ENCODE measurements at regions not wholly inside any gene's neighbourhood (a gene's known extent, or its start where the extent isn't known, plus 50 kb on each side); places are given as distances from the start of the nearest gene placed in this dataset.
A peak's percentile ranks its signal among the peaks of the same experiment; 100 is the strongest.

DNA sequence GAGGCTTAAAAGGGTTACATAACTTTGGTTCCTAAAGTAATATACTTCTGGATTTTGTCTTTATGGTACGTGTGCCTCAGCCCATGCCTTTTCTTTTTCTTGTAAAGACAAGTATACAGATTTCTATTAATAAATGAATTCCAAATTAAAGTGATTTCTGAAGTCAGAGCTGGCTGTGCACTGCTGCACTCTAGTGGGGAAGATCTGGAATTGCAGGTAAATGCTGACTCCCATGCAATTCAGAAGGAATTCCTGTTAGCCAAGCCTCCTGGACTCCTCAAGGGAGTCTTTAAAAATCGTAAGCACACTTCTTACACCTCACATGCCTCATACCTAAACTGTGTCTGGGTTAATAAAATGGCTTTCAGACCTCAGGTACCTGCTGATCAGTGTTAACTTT is 118.4 kb upstream of the SLC7A1 start:
- peak; percentile 4 for DNase-seq

DNA sequence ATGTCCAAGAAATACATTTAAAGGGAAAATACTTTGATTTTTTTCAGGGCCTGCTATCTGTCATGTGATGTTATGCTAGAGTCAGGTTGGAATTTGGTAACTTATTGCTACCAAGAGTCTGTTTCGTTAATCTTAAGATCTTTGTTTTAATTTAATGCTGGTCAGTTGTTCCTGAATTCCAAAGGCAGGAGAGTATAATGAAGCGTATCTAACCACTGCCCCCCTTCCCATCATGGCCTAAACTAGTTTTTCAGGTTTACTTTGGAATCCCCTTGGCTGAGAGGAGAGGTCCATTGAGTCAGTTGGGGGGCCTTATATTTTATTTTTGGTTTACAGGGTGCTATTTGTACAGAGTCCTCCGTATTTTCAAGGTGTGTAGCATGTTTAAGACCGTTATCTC is 116.3 kb upstream of the SLC7A1 start:
- no peak for DNase-seq

DNA sequence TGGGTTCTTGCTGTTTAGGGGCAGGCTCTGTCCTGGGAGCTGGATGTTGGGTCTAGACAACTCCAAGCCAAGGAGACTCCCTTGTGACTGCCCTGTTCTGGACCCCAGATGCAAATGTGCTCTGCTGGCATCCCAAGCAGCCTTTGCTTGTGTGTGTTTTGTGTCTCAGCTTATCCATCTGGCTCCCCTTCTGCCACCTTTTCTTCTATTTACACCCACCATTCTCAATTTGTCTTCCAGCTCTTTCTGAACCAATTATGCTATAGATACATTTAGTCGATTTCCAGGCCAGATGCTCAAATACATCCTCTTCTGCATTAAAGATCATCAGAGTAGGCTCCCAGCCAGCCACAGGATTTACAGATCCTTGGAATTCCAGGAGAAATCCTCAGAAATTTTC is 115.0 kb upstream of the SLC7A1 start:
- no peak for DNase-seq

DNA sequence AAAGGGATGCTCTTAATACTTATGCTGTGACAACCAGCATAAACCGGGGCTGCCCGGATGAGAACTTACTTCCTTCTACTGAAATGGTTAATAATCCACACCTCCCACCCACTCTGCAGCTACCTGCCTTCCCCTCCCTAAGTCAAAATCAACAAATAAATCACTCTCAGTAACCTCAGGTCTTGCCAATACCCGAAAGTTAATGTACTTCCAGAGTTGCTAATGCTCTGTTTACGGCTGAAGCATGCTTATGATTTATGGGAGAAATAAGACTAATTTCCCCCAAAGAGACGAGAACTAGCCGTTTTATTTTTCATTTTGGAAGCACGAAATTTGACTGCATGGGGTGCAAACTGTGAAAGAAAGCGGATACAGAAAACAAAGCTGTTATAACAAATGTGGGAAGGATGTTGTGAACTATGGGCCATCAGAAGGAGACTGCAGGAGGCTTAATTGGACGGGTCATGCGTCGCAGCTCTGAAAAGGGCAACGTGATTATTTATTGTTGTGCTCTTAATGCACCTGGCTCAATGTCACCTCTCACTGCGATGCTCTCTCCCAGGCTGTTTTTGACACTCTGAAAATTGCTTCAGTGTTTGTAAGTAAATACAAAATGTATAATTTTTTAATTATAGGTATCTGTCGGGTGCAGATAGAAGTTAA is 114.0 kb upstream of the SLC7A1 start:
- no peak for DNase-seq

DNA sequence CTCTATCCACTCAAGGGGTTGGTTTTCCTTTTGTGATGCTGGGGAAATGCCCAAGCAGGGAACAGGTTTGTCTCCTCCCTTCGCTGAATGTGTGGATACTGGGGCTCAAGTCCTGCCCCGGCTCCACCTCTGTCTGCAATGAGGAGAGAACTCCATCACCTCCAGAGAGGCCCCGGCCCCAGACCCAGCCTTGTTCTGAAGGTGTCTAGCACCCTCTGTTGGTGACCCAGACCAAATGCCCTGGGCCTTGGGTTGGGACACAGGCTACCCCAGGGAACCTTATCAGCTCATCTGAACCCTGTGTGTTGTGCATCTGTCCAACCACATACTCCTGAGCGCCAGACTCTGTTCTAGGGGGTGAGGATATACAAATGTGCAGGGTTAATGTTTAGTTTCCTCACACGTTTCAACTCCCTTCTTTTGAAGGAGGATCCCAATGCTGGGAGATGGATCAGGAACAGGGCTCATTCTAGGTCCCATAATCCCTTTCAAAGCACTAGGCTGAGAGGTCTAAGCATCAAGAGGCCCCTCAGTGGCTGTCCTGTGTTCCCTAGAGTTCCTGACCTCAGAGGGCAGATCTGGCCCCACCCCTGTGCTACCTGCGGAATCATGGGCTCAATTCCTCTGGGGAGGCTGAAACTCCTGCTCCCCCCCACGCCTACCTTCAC is 112.5 kb upstream of the SLC7A1 start:
- peak; percentile 28 for DNase-seq

DNA sequence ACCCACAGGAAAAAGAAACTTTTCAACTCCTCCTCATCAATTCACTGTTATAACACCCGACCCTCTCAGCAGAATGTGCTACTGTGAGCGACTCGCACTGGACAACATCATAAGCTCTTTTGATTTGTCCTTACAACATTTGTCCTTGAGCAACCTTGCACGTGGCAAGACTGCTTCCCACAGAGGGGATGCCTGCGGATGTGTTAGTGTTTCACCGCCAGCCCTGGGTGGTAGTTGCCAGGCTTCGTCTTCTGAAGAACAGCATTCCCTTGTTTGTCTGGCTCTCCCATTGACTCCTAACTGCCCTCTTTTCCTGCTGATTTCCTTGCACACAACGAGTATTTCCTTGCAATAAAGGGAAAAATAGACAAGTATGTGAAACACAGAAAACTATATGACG is 111.4 kb upstream of the SLC7A1 start:
- no peak for DNase-seq

DNA sequence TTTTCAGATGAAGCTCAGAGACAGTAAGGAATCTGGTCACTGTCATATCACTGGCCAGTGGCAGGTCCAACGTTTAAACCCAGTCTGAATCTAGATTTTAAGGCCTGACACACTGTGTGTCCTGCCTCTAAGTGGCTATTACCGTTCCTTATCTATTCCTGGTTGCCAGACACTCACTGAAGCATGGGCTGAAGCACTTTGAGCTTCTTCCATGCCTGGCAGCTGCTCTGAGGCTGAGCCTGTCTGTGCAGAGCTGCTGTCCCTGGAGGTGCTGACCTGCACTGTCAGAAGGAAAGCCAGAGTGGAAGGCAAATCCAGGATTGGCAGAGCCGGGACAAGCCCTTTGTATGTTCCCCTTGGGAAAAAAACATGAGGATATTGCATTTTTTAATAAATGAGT is 109.2 kb upstream of the SLC7A1 start:
- no peak for DNase-seq

DNA sequence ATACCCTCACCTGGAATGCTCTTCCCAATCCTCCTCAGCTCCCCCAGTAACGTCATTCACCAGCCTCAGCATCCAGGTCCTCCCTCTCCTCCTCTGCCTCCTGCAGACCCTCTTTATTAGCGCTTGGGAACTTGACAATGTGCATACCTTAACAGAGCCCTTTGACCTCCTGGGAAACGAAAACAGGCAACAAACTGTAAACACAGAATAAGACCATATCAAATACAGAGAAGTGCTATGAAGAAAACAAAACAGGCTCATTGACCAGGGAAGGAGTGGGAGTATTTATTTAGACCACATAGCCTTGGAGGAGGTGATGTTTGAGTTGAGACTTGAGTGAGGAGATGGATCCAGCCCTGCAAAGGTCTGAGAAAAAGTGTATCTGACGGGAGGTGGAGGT is 107.9 kb upstream of the SLC7A1 start:
- DNase-seq = no peak

DNA sequence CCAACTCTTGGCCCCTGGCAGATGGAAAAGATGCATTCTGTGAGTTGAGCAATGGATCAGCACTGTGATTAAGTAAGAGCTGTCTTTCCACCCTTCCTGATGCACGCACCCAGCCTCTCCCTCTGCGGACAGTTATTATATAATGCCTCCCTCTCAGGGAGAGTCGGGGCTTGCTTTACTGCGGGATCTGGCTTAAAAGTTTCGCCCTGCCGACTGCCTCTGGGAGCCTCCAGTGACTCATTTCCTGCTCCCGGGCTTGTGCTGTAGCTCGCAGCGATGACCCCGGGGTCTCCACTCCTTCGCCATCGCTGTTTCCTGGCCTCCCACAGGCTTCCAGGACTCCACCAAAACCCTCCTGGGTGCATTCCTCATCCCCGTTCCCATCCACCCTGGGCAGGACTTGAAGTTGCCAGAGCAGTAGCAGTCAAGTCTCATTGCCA is 107.4 kb upstream of the SLC7A1 start:
- no peak for DNase-seq

DNA sequence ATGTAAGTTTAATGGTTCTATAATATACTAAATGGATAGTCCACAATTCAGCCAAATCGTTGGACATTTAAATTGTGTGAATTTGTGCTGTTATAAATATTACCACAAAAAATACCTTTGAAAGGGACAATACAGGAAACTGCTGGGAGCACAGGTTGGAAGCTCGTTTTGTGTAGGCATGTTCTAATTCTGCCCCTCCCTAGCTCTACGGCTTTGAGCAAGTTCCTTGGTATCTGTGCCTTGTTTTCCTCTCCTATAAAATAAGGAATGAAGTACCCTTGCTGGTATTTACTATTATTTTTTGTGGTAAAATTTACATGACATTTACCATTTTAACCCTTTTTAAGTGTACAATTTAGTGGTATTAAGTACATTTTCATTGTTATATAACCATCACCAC is 102.6 kb upstream of the SLC7A1 start:
- DNase-seq = no peak

DNA sequence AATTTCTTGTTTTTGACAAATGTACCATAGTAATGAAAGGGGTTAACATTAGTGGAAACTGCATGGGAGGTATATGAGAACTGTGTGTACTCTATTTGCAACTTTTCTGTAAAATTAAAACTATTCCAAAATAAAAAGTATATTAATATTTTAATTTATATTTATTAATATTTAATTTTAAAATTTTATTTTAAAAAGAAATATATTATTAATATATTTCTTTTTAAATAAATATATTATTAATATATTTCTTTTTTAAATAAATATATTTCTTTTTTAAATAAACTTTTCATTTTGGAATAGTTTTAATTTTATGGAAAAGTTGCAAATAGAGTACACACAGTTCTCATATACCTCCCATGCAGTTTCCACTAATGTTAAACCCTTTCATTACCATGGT is 101.1 kb upstream of the SLC7A1 start:
- no peak for DNase-seq

DNA sequence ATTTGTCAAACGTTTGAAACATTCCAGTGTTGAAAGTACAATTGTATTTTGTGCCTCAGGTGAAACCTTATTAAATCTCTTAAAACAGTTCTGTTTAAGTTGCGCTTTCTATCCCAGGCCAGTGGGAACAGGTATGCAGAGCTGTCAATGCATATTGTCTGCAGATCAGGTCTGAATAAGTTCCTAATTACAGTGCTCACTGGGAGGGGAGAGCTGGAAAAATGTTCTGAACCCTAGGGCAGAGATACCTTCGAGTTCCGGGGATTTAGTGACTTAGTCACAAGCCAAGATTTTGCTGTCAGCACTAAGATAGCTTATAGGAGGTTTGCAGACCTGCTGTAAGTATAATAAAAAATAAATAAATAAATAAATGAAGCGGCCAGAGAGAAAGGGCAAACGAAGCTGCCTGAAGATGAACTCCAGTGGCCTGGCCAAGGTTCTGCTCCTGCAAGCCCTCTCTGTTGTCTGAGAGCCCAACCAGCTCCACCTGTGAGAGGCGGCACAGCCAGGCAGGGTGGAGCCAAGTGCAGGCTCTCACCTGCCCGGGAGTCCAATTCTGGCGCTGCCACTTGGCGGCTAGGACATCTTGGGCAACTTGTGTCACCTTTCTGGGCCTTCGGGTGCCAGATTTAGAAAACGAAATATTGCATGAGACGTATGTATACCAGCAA is 97.9 kb upstream of the SLC7A1 start:
- DNase-seq = no peak

DNA sequence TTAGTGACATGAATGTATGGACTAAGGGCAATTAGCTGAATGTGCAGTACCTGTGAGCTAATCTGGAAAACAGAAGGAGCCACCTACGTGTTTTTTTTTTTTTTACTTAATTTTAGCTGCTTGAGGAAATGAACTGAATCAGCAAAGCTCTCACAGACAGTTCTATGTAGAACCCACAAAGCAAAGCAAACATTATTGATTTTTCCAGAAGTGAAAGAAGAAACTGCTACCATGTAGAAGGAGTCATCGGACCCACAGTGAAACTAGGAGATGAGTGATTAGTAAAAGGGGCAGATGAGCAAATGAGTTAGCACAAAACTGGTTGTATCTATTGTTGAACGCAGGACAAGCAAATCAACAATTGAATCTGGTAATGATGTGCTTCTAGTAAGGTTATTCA is 94.1 kb upstream of the SLC7A1 start:
- no peak for DNase-seq

DNA sequence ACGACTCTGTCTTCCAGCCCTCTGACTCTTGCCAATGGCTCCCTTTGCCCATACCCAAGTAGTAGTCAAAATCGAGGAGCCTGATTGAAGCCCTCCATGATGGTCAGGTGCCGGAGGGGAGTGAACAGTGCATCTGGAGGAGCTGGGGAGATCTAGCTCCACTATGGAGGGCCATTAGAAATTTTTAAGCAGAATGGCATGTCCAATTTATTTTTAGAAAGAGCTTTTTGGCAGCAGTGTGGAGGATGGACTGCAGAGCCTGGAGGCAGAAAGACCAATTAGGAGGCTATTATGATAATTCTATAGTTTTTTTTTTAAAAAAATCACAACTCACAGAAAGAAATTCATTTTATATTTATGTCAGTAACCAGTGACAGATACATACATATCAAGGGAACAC is 92.7 kb upstream of the SLC7A1 start:
- no peak for DNase-seq

DNA sequence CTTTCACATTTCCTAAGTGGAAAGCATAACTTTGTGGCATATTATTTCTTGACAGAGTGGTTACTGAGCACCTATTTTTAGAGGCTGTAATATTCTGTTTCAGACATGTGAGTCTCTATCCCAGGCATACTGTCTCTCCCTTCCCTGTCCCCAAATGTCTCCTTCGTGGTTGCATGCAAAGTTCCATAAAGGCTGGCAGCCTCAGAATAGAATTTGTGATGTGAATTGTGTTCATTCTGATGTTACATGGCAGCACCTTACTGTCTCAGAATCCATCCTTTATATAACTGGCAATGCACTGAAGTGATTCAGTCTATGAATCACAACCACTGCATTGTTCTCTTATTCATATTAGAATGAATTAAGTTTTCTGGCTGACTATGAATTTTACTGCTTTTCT is 89.0 kb upstream of the SLC7A1 start:
- no peak for DNase-seq

DNA sequence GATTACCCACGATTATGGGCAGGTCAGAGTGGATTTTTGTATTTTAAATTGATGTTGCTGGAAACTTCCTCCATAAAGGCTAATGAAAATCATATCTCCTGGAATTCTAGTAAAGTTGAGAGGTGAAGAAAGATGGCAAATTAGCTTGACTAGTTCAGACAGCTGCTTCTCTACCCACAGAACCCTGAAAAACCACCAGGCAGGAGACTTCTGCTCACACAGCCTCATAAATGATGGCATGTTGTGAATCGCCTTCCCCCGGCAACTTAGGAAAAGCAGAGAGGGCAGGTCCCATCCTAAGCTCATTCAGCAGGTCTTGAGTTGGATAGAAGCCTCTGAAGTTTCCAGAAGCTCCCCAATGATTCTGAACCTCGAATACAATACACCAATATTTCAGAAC is 87.6 kb upstream of the SLC7A1 start:
- DNase-seq = no peak

DNA sequence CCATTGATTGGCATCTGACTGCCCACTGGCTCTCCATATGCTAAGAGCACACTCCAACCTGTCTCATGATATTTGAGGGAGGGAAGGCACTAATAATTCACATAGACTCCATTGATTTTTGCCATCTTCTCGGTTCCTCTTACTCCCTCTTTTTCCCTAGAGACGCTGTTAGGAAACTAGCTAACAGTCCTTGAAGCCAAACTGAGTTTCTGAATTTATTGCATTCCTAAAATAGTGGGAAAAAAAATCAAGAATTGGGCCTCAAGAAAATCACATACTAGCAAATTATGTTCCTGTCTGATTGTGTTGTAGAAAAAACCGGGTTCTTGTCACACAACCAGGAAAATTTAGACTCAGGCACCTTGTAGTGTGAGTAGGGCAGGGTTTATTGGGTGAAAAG is 86.4 kb upstream of the SLC7A1 start:
- DNase-seq = no peak

DNA sequence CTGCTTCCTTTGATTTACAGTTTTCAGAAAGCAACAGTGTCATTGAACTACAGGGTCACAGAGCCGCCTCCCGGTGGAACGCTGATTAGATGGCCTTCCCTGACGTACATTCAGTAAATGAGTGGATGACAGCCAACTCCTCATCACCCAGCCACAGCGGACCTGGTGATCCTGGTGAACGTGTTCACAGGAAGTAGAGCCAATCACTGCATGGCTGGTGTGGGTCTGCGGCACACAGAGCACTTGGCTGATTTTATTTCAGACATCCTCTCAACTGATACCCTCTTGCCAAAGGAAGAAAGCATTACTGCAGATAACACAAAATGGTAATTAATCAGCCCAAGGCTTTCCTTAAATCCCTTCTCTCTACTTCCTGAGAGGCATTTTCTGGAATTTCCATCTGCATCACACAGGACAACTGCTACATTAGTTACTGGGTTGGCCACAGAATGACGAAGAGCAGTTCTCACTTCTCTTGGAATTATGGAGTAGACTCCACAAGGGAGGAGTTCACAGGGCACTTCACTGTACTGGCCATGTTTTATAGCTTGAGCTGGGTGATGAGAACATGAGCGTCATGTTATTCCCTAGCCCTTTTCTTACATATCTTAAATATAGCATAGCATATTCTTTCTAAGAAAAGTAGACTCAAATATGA is 84.0 kb upstream of the SLC7A1 start:
- no peak for DNase-seq

DNA sequence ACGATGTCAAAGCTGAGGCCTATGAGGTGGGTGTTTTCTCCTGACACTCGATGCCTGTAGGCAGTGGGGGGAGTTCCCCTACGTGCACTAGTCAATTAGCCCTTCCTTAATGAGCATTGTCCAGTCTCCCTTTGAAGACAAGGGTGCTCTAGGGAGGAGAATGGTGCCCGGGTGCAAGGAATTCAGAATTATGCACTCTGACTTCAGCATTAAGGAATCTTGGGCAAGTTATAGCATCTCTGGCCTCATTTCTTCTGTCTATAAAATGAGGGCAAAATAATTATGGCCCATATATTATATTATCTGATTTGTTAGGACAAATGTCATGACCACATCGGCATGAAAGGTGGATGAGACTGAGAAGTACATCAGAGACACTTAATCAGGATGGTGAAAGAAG is 82.1 kb upstream of the SLC7A1 start:
- no peak for DNase-seq

DNA sequence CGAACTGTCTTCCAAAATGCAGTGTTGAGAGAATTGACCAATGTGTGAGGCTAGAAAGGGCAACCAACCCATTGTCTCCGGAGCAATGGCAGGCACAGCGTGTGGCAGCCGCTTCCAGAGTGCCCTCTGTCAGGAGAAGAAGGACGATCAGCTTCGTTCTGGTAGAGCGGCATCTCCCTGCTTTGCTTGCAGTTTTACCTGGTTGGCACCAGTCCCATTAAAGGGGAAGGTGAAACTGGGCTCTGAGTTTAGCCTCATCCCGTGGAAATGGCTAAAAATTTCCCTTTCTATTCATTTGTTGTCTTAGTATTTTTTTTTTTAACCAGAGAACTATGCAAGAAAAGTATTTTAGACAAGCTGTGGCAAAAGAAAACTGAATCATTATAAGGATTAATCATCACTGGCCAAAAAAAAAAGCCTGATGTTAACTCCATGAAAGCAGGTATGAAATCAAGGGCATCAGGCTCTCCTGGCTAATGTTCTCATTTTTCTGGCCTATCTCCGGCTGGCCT is 81.5 kb upstream of the SLC7A1 start:
- DNase-seq = no peak

DNA sequence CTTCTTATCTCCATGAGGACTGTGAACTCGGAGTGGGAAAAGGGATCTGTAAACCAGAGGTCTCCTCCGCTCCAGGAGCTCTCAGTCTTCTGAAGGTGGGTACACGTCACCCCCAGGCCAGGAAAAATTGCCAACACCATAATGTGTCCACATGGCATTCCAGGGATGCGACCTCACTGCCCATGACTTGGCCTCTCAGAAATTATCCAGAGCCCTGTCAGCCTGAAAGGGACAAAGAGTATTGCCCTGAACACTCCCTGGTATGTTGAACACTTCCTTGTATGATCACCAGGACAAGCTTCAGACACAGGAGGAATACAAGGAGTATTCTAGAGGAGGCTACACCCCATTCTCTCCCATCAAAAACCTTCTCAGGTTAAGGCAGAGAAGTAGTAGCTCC is 81.0 kb upstream of the SLC7A1 start:
- DNase-seq = no peak

DNA sequence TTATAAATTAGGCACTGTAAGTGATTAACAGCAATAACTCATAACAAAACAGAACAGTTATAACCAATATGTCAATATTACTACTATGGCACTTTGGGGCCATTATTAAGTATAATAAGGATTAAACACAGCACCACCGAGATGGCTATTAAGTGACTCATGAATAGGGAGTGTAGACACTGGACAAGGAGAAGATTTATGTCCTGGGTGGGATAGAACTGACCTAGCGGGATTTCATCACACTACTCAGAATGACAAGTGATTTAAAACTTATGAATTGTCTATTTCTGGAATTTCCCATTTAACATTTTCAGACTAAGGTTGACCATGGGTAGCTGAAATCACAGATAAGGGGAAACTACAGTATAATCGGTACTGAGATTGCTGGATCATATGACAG is 79.0 kb upstream of the SLC7A1 start:
- DNase-seq = no peak

DNA sequence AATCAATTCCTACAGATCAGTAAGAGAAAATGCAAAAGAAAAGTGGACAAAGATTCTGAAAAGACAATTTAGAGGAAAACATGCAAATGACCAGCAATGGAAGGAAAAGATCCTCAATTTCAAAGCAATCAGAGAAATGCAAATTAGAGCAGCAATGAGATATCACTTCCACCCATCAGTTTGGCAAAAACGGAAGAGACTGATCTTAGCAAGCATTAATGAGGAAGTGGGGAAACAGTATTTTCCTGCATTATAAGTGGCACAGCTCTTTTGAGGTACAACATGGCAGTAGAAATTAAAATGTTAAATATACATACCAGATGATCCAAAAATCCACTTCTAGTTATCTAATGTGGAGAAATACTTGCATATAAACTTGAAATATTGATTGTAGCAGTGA is 69.1 kb upstream of the SLC7A1 start:
- DNase-seq = no peak
